ENCODE measurements at regions not wholly inside any gene's neighbourhood (a gene's known extent, or its start where the extent isn't known, plus 50 kb on each side); places are given as distances from the start of the nearest gene placed in this dataset.
"Not testable (repeated sequence)": the region's sequence is repeated elsewhere in the genome, so short reads cannot be mapped to it uniquely, and the experiment has no call there.

DNA sequence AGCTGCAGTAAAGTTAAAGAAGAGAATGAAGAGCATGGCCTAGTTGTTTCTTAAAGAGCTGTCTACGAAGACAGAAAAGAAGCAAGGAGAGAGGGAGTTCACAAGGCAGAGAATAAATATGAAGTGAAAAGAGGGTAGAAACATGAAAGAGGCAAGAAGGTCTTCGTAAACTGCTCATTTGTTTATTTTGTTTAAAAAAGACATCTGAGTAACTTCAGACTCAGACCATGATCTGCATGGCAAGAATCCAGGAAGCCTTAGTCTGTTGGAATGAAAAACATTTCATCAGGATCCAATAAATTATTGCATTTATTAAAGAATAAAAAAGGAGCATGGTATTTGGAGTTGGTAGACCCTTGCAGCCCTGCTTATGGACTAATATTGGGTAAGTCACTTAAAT lies 151.1 kb downstream of the SEM1 start:
- ATAC-seq = no peak

GRCh38 chr7:96558093-96558492 lies 151.6 kb downstream of the SEM1 start:
- no peak for ATAC-seq

GRCh38 chr7:96557598-96557997 lies 152.0 kb downstream of the SEM1 start:
- ATAC-seq = not testable (repeated sequence)

DNA sequence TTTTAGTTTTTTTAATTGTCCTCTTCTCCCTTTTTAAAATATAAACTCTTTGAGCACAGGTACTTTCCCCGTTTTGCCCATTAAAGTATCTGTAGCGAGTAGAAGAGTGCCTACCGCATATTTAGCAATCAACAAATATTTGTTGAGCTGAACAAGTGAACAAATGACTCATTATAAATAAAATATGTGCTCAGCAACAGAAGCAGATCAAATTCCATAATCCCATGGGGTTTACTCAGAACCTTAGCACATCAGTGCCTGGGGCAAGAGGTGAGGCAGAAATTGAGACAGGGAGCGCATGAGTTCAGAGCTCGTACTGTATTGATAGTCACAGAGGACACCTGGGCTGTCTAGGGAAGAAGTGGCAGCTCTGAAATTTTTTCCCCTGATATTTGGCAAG lies 161.0 kb downstream of the SEM1 start:
- peak; percentile 97 for ATAC-seq

DNA sequence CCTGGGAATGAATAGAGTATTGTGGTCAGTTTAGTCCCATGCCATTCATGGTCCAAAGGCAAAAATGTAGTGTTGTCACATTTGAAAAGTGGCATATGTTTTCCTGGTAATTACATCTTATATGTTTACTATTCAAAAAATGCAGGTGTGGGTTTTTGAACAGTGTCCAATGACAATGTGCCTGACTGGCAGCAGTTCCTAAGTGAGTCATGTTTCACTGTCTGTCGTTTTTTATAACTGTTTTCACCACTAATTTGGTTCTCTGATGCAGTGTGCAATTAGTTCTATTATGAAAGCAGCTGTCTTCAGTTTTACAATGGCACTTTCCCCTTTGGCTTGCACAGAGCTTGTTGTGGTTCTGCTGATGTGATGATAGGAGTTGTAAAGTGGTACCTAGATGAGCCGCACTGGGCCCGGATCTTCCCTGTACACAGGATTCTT lies 162.3 kb downstream of the SEM1 start:
- ATAC-seq = no peak

- ATAC-seq = no peak
These were observed 163.2 kb downstream of the SEM1 start for GRCh38 chr7:96546426-96546825.

DNA sequence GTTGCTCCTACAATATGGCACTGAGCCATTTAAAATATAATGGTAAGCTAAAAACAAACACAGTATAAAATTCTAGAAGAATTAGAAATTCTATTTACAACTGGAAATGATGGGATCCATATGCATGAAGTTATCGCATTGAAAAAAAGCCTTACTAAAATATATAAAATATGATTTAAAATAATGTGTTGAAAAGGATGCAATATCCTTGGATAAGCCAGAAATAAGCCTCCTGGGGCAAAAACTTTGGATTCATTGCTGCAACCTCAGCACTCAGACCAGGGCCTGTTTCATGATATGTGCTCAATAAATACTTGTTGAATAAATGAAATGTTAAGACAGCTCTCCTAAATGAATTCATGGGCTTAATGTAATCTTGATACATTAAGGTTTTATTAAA lies 170.2 kb downstream of the SEM1 start:
- ATAC-seq = no peak

- ATAC-seq = no peak
These were observed 171.0 kb downstream of the SEM1 start for GRCh38 chr7:96538632-96539031.

GRCh38 chr7:96534221-96534620 lies 175.4 kb downstream of the SEM1 start:
- ATAC-seq = no peak

- ATAC-seq = no peak
These were observed 177.2 kb downstream of the SEM1 start for GRCh38 chr7:96532428-96532935.

DNA sequence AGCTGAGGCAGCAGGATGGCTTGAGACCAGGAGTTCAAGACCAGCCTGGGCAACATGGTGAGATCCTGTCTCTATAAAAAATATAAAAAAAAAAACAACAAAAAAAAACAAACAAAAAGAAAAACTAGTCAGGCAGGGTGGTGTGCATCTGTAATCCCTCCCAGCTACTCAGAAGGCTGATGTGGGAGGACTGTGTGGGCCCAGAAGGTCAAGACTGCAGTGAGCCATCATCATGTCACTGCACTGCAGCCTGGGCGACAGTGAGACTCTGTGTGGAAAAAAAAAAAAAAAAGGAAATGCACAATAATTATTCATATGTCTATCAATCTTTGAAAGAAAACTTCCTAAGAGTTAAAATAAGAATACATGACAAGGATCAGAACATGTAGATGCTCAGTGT lies 178.3 kb downstream of the SEM1 start:
- ATAC-seq = no peak

- no peak for ATAC-seq
These were observed 178.9 kb downstream of the SEM1 start for GRCh38 chr7:96530786-96531185.

DNA sequence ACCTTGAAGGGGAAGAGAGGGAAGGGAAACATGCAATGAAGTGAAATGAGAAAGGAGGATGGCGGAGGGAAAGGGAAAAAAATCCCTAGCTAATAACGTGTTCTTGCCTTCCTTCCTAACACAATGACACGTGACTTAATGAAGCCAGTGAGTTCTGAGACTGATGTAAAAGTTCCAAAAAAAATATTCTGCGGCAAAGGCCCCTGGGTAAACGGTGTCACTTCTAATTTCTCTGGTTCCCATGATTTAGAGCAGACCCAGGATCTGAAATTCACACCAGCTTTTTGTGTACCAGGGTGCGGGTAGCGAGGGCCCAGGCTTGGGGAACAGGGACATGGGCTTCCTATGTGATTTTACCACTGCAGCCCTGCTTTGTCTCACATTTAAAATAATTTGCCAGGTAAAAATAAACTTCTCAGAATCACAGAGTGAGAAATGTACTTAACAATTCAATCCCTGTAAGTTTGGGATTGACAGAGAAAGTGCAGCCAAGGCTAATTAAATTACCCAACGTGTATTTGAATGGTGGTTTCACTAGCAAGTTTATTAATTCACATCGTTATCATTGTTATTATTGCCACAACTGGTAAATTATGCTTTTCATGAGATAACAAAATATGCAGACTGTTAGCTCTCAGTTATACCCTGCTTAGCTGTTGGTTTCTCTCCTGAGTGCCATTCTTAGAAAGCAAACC lies 182.4 kb downstream of the SEM1 start:
- ATAC-seq = no peak

- no peak for ATAC-seq
These were observed 183.2 kb downstream of the SEM1 start for GRCh38 chr7:96526496-96526895.

DNA sequence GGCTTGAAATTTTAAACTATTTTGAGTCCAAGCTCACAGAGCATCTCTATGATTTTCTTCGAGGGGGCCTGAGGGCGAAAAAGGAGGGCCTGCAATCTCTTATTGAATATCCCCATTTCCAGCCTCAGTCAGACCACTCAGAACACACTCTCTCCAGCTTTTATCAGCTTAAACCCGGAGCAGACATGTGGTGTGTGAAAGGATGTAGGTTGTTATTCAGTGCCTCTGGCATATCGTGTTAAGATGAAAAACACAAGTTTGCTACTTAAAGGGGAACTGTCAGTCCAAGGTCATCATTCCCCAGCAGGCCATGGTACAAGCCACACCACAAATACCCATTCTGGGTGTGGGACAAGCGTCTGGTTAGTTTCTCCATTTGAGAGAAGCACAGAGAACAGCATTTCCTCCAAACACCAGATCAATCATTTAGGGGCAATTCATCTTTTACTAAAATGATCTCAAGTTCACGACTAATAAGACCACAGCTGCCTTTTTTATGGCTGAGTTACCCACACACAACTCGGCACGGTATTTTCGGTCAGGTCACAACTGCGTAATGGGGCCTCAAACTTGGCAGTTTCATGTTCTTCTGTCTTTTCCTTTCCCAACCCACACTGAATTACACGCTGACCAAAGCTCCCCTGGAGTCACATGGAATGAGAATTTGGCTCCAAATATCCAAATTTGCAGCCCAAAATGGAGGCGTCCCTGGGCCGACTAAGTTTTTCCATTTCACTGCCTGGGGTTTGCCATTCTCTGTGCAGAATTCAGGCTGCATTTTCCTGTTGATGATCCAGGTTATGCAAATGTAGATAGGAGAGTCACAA lies 188.4 kb downstream of the SEM1 start:
- no peak for ATAC-seq

DNA sequence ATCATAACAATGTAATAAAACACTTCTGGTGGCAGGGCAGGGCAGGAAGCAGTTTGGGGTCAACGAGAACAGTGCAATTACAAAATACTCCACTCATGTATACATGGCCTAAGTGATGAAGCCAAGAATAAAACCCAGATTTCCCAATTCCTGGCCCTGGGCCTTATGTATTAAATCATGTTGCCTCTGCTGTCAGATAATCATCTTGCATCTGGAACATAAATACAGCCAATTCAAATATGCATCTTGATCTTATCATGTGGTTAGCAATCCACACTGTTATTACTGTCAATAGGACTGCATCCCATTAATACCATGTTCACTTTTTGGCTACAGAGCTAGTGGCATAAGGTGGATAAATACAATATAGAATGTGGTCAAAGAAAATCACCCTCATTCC lies 186.5 kb upstream of the SLC25A13 start:
- ATAC-seq = no peak

DNA sequence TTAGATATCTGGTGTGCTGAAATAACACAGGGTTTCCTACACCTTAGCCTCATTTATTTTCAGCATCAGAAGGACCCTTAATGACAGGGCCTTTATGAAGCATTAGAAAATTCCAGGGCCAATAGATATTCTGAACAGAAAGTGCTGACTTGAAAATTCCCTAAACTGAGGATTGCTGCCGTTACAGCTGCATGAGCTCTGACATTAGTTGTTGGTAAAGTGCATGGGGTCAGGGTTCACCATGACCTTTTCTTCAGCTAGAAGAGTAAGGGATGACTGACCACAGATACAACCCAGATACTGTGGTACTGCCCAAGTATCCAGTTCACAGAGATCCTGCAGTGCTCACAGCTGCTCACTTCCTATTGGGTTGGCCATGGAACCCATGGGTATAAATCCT lies 181.7 kb upstream of the SLC25A13 start:
- ATAC-seq = no peak

GRCh38 chr7:96501318-96501717 lies 179.4 kb upstream of the SLC25A13 start:
- ATAC-seq = no peak

DNA sequence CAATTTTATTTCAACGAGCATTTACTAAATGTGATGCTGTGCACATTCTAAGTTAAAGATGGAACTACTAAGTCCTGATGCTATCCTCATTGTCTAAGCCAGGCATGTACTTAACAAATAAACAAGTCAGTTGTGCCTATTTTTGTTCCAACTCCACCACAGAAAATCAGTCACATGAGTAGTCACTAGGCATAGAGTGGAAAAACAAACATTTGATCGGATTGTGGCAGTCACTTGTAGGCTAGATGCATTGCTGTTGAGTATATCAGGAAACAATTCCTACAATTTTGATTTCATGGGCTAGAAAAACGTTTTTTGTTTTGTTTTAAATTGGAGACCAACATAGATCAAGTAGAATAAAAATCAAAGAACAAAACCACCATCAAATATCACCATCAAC lies 177.6 kb upstream of the SLC25A13 start:
- ATAC-seq = no peak

DNA sequence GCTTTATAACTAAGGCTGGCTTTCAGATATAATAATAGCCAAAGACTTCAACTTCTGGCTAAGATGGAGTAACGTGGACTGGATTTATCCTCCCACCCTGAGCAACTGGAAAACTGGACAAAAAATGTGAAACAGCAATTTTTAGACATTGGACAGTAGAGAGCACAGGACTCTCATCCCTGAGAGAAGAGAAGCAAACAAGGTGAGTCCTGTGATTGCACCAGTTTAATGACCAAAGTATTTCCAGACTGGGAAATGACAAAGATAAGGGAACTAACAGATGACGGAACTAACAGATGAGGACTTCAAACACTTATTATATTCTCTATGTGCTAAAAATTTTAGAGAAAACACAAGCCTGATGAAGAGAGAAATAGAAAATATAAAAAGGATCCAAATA lies 175.7 kb upstream of the SLC25A13 start:
- ATAC-seq = no peak

DNA sequence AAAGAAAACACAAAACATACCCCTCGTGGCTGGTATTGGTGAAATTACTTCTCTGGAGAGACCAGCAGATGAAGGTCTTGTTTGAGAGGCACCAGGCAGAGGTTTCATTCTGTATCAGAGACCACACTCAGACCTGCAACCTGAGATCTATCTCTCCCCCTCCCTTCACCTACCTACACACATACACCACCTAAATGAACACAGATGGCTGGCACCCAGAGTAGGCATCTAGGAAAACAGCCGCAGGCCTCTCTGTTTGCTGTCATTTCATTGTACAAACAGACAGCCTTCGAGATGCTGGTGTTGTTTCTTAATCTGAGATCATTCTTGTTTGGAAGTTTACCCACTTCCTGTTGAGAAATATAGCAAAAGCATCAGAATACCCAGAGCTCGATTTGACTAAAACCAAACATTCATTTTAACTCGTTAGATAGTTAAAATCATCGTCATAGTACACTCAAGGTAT lies 173.9 kb upstream of the SLC25A13 start:
- no peak for ATAC-seq

- ATAC-seq = peak; percentile 93
These were observed 164.8 kb upstream of the SLC25A13 start for GRCh38 chr7:96486681-96487080.

DNA sequence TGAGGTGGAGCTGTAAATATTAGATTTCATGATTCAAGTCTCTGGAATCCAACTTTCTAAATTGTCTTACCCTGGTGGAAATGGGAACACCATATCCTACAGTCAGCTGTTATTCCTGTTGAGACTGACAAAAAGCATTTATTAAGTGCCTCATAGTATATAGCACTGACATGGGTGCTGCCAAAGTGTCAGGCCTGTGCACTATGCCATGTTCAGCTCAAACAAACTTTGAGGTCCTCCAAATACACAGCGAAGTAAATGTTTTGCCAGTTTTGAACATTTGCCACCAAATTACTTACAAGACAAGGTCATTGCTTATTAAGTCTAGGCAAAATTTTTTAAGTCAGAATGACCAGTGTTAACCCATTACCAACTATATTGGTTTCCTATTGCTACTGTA lies 162.9 kb upstream of the SLC25A13 start:
- no peak for ATAC-seq

DNA sequence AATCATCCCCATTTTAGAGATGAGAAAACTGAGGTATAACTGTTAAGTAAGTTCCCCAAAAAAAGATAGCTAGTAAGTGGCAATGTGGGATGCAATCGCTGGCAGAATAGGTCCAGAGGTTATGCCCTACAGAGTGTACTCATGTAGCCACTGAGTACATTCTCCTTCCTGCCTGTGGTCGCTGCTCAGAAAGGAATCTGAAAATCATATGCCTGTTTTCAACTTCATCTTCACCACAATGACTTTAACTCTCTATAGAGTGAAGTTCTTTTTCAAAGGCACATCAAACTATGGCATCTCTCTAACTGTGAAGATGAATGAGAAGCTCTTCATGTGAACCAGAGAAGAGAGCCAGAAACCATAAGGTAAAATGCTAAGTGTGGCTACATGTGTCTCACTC lies 162.2 kb upstream of the SLC25A13 start:
- no peak for ATAC-seq
